MM.1S (cell line): ENCODE measurements at regions not wholly inside any gene's neighbourhood (a gene's known extent, or its start where the extent isn't known, plus 50 kb on each side); places are given as distances from the start of the nearest gene placed in this dataset.

Experiments
- DNase-seq: peaks from one replicate; pipeline ENCODE4 v3.0.0-alpha.2; 2015
- H2AFZ ChIP-seq: fragments of 300-600 bp; sonication (generic); 2 replicates; pipeline ENCODE4 v1.6.0; 2016; ENCODE audit warnings: antibody characterized with exemption, low read length
- H3F3A ChIP-seq: fragments of 300-600 bp; sonication (generic); 2 replicates; pipeline ENCODE4 v1.6.1; 2016; ENCODE audit warnings: mild to moderate bottlenecking, antibody characterized with exemption, low read length, moderate library complexity, mixed read lengths; ENCODE audit not compliant: insufficient read depth
- H3K27ac ChIP-seq: fragments of 300-600 bp; sonication (generic); 2 replicates; pipeline ENCODE4 v1.5.1; 2016; ENCODE audit warnings: mild to moderate bottlenecking, low read length
- H3K27me3 ChIP-seq: fragments of 300-600 bp; sonication (generic); replicated peaks from 2 replicates; pipeline ENCODE4 v1.6.0; 2016; ENCODE audit warnings: low read length; ENCODE audit not compliant: insufficient read depth
- H3K36me3 ChIP-seq: fragments of 300-600 bp; sonication (generic); replicated peaks from 2 replicates; pipeline ENCODE4 v1.6.1; 2016; ENCODE audit warnings: mild to moderate bottlenecking, low read length, mixed read lengths; ENCODE audit not compliant: insufficient read depth
- H3K4me1 ChIP-seq: fragments of 300-600 bp; sonication (generic); 2 replicates; pipeline ENCODE4 v1.6.1; 2016; ENCODE audit warnings: low read length, mixed read lengths
- H3K4me2 ChIP-seq: fragments of 300-600 bp; sonication (generic); 2 replicates; pipeline ENCODE4 v1.6.0; 2016; ENCODE audit warnings: low read depth, low read length
- H3K4me3 ChIP-seq: fragments of 300-600 bp; sonication (generic); 2 replicates; pipeline ENCODE4 v1.5.1; 2016; ENCODE audit warnings: low read length, mixed read lengths
- H3K79me2 ChIP-seq: fragments of 300-600 bp; sonication (generic); 2 replicates; pipeline ENCODE4 v1.6.1; 2016; ENCODE audit warnings: mixed run types, low read length, mixed read lengths
- H3K9ac ChIP-seq: fragments of 300-600 bp; sonication (generic); 2 replicates; pipeline ENCODE4 v1.6.1; 2016; ENCODE audit warnings: low read length, mixed read lengths
- H3K9me2 ChIP-seq: fragments of 300-600 bp; sonication (generic); replicated peaks from 2 replicates; pipeline ENCODE4 v1.6.1; 2016; ENCODE audit warnings: mild to moderate bottlenecking, low read length, mixed read lengths; ENCODE audit not compliant: insufficient read depth
- H3K9me3 ChIP-seq: fragments of 300-600 bp; sonication (generic); replicated peaks from 2 replicates; pipeline ENCODE4 v1.6.1; 2016; ENCODE audit warnings: mild to moderate bottlenecking, low read length, mixed read lengths; ENCODE audit not compliant: insufficient read depth
- H4K20me1 ChIP-seq: fragments of 300-600 bp; sonication (generic); 2 replicates; pipeline ENCODE4 v1.6.1; 2016; ENCODE audit warnings: mild to moderate bottlenecking, low read length, moderate library complexity, mixed read lengths; ENCODE audit not compliant: insufficient read depth
- EZH2 ChIP-seq: fragments of 300-600 bp; sonication (generic); optimal IDR thresholded peaks from 2 replicates; pipeline ENCODE3; 2017; ENCODE audit warnings: low read depth, mild to moderate bottlenecking, antibody characterized with exemption, low read length, mixed read lengths
- EZH2phosphoT487 ChIP-seq: fragments of 300-600 bp; sonication (generic); IDR thresholded peaks from 2 replicates; pipeline ENCODE4 v1.6.1; 2018; ENCODE audit warnings: antibody characterized with exemption, low read length
- TF ChIP-seq, protein P1 (sequence below): fragments of 300-600 bp; sonication (generic); IDR thresholded peaks from 2 replicates; pipeline ENCODE4 v1.5.1; 2016; ENCODE audit warnings: antibody characterized with exemption, low read length, mixed read lengths

DNA sequence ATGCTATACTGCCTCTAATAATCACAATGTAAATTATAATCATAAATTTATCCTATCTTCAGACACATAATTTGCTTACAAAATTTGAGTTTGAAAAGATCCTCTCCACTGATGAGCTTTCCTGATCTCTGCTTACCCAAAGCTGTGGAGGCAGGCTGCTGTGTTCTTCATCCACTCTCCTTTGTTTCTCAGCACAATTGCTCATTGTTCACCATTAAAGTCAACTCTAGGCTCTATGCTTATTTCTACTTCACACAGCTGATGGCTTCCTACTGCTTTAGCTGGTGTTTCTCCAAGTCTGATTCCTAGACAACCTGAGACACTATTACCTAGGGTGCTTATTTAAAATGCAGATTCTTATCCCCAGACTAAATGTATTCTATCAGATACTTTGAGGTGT lies 319.7 kb downstream of the PCDH18 start:
- H4K20me1 ChIP-seq: no peaks in the 10 kb centered on the region
- H3K4me2 ChIP-seq: no peak overlapping the region
- TF ChIP-seq, protein P1, sequence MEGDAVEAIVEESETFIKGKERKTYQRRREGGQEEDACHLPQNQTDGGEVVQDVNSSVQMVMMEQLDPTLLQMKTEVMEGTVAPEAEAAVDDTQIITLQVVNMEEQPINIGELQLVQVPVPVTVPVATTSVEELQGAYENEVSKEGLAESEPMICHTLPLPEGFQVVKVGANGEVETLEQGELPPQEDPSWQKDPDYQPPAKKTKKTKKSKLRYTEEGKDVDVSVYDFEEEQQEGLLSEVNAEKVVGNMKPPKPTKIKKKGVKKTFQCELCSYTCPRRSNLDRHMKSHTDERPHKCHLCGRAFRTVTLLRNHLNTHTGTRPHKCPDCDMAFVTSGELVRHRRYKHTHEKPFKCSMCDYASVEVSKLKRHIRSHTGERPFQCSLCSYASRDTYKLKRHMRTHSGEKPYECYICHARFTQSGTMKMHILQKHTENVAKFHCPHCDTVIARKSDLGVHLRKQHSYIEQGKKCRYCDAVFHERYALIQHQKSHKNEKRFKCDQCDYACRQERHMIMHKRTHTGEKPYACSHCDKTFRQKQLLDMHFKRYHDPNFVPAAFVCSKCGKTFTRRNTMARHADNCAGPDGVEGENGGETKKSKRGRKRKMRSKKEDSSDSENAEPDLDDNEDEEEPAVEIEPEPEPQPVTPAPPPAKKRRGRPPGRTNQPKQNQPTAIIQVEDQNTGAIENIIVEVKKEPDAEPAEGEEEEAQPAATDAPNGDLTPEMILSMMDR: no peak
- TF ChIP-seq EZH2phosphoT487: no peak
- DNase-seq: no peak
- H3F3A ChIP-seq: no peaks in the 10 kb centered on the region
- no peak overlapping the region for H3K4me3 ChIP-seq
- H3K79me2 ChIP-seq: no peaks in the 10 kb centered on the region
- no peaks in the 10 kb centered on the region for H3K4me1 ChIP-seq
- no peaks in the 10 kb centered on the region for H3K27me3 ChIP-seq
- H3K36me3 ChIP-seq: no peaks in the 10 kb centered on the region
- no peaks in the 10 kb centered on the region for H3K9me3 ChIP-seq
- no peak overlapping the region for H3K9ac ChIP-seq
- no peak overlapping the region for H3K27ac ChIP-seq
- H2AFZ ChIP-seq: no peak overlapping the region
- no peaks in the 10 kb centered on the region for H3K9me2 ChIP-seq

DNA sequence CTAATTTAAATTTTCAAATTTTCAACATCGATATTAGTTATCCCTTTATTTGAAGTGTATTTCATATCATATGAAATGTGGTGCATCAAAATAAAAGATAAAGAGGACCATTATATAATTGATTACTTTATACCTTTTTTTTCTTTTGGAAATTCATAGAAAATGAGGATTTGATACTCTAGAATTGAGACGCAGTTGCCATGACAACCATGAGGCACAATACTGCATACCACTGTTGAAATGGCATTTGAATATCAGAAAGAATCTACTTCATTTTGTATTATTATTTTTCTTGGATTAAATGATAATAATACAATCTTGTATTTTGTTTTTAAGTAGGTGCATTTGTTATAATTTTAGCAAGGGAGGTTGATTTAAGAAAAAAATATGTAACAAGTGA lies 323.1 kb downstream of the PCDH18 start:
- Histone ChIP-seq H2AFZ (no peak overlapping the region), H4K20me1 (no peaks in the 10 kb centered on the region), H3F3A (no peaks in the 10 kb centered on the region), H3K4me3 (no peak overlapping the region), H3K79me2 (no peaks in the 10 kb centered on the region), H3K27me3 (no peaks in the 10 kb centered on the region), H3K9me2 (no peaks in the 10 kb centered on the region), H3K27ac (no peak overlapping the region), H3K36me3 (no peaks in the 10 kb centered on the region), H3K4me2 (no peak overlapping the region), H3K4me1 (no peaks in the 10 kb centered on the region), H3K9ac (no peak overlapping the region), H3K9me3 (no peaks in the 10 kb centered on the region)
- no peak for DNase-seq
- no peak for TF ChIP-seq EZH2phosphoT487
- TF ChIP-seq, protein P1: no peak
- TF ChIP-seq EZH2: no peak

DNA sequence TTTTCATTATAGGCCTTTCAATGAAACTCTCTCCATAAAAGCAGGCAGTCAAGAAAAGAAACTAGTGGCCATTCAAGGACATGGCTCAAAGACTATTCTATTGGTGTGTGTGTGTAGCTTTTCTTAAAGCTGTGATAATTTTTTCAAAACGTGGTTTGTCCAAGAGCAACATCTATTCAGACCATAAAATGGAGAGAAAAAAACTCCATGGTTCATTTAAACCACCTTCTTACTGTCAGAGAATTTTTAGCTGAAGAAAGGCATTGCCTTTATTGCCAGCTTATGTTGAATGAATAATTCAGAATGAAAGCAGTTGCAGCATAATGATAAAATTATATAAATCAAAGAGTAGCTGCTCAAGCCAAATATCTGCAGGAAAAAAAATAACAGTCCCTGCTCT lies 325.5 kb downstream of the PCDH18 start:
- Histone ChIP-seq H3K9me2 (no peaks in the 10 kb centered on the region), H3K4me1 (no peaks in the 10 kb centered on the region), H3K4me3 (no peak overlapping the region), H4K20me1 (no peaks in the 10 kb centered on the region), H3F3A (no peaks in the 10 kb centered on the region), H3K27ac (no peak overlapping the region), H3K27me3 (no peaks in the 10 kb centered on the region), H3K9me3 (no peaks in the 10 kb centered on the region), H3K9ac (no peak overlapping the region), H3K79me2 (no peaks in the 10 kb centered on the region), H2AFZ (no peak overlapping the region), H3K36me3 (no peaks in the 10 kb centered on the region), H3K4me2 (no peak overlapping the region)
- TF ChIP-seq EZH2 (no peak), EZH2phosphoT487 (no peak)
- TF ChIP-seq, protein P1: no peak
- no peak for DNase-seq

DNA sequence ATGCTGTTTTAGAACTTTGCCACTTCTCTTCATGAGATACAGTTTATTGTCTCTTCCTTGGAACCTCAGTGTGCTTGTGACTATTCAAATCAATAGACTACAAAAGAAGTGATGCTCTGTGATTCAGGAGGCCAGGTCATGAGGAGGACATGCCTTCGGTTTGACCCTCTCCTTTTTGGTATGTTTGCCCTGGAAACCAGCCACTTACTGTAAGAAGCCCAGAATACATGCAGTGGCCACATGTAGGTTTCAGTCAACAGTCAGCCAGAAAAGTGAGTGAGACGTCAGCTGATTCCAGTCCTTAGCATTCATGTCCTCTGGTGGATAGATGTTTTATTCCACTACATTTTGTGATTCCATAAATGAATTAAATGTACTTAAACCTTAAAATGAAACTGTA lies 328.7 kb downstream of the PCDH18 start:
- Histone ChIP-seq H3K27me3 (no peaks in the 10 kb centered on the region), H3K9me3 (no peaks in the 10 kb centered on the region), H3K9me2 (no peaks in the 10 kb centered on the region), H3K4me2 (no peak overlapping the region), H3K9ac (no peak overlapping the region), H2AFZ (no peak overlapping the region), H3F3A (no peaks in the 10 kb centered on the region), H3K36me3 (no peaks in the 10 kb centered on the region), H3K79me2 (no peaks in the 10 kb centered on the region), H4K20me1 (no peaks in the 10 kb centered on the region), H3K4me3 (no peak overlapping the region), H3K27ac (no peak overlapping the region), H3K4me1 (no peaks in the 10 kb centered on the region)
- DNase-seq: no peak
- TF ChIP-seq EZH2phosphoT487 (no peak), EZH2 (no peak)
- TF ChIP-seq, protein P1: no peak
